ENCODE measurements at regions not wholly inside any gene's neighbourhood (a gene's known extent, or its start where the extent isn't known, plus 50 kb on each side); places are given as distances from the start of the nearest gene placed in this dataset.

DNA sequence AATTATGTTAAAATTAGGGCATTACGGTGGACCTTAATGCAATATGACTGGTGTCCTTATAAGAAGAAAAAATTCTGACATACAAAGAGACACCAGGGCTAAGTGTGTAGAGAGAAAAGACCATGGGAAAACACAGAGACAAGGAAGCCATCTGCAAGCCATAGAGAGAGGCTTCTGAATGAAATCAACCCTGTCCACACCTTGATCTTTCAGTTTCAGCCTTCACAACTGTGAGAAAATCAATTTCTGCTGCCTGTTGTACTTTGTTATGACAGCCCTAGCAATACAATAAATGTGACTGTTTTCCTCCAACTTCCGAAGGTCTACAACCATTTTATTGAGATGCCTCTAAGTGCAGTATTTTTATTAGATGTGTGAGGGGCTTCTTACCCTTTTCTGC, 1407.2 kb downstream of the MRPL39 start (continued):
- TF ChIP-seq, protein P1, sequence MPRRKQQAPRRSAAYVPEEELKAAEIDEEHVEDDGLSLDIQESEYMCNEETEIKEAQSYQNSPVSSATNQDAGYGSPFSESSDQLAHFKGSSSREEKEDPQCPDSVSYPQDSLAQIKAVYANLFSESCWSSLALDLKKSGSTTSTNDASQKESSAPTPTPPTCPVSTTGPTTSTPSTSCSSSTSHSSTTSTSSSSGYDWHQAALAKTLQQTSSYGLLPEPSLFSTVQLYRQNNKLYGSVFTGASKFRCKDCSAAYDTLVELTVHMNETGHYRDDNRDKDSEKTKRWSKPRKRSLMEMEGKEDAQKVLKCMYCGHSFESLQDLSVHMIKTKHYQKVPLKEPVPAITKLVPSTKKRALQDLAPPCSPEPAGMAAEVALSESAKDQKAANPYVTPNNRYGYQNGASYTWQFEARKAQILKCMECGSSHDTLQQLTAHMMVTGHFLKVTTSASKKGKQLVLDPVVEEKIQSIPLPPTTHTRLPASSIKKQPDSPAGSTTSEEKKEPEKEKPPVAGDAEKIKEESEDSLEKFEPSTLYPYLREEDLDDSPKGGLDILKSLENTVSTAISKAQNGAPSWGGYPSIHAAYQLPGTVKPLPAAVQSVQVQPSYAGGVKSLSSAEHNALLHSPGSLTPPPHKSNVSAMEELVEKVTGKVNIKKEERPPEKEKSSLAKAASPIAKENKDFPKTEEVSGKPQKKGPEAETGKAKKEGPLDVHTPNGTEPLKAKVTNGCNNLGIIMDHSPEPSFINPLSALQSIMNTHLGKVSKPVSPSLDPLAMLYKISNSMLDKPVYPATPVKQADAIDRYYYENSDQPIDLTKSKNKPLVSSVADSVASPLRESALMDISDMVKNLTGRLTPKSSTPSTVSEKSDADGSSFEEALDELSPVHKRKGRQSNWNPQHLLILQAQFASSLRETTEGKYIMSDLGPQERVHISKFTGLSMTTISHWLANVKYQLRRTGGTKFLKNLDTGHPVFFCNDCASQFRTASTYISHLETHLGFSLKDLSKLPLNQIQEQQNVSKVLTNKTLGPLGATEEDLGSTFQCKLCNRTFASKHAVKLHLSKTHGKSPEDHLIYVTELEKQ (tag by site-specific recombination; IDR thresholded peaks at IDR 0.05; ENCODE audit: borderline replicate concordance), result no peak

DNA sequence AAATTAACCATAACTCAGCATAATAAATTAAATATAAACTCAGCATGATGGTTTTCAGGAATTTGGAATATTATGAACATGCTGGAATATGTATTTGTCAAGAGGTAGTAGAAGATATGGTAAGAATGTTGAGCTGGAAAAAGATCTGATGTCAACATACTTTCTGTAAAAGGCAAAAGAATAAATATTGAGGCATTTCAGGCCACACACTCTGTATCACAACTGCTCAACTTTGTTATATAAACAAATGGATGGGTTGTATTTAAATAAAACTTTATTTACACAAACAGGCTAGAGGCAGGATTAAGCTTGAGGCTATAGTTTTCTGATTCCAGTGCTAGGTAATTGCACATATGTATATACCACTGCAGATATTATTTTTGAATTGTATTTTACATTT, 1409.4 kb downstream of the MRPL39 start:
- CTCF ChIA-PET, result no interaction called here
- no peak for TF ChIP-seq ZNF335 (tag by site-specific recombination; conservative IDR thresholded peaks at IDR 0.05)
- TF ChIP-seq ZNF169 (tag by site-specific recombination; IDR thresholded peaks at IDR 0.05), result no peak
- no peak for TF ChIP-seq ZNF76 (tag by site-specific recombination; IDR thresholded peaks at IDR 0.05; ENCODE audit: borderline replicate concordance, low read depth)
- TF ChIP-seq, protein P2, sequence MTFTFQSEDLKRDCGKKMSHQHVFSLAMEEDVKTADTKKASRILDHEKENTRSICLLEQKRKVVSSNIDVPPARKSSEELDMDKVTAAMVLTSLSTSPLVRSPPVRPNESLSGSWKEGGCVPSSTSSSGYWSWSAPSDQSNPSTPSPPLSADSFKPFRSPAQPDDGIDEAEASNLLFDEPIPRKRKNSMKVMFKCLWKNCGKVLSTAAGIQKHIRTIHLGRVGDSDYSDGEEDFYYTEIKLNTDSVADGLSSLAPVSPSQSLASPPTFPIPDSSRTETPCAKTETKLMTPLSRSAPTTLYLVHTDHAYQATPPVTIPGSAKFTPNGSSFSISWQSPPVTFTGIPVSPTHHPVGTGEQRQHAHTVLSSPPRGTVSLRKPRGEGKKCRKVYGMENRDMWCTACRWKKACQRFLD (tag by site-specific recombination; IDR thresholded peaks at IDR 0.05), result no peak
- no peak for TF ChIP-seq ZNF266 (tag by site-specific recombination; IDR thresholded peaks at IDR 0.05; ENCODE audit: low read depth)
- TF ChIP-seq, protein P3, sequence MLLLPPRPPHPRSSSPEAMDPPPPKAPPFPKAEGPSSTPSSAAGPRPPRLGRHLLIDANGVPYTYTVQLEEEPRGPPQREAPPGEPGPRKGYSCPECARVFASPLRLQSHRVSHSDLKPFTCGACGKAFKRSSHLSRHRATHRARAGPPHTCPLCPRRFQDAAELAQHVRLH (tag by site-specific recombination; IDR thresholded peaks at IDR 0.05), result no peak
- no peak for TF ChIP-seq REPIN1 (tag by site-specific recombination; IDR thresholded peaks at IDR 0.05; ENCODE audit: low read depth)
- TF ChIP-seq ZNF214 (tag by site-specific recombination; IDR thresholded peaks at IDR 0.05; ENCODE audit: borderline replicate concordance), result no peak
- TF ChIP-seq ZNF626 (tag by site-specific recombination; IDR thresholded peaks at IDR 0.05), result no peak
- no peak for TF ChIP-seq ZNF426 (tag by site-specific recombination; IDR thresholded peaks at IDR 0.05)
- TF ChIP-seq ZNF19 (tag by site-specific recombination; IDR thresholded peaks at IDR 0.05; ENCODE audit: low read depth), result no peak
- TF ChIP-seq ZNF785 (tag by site-specific recombination; IDR thresholded peaks at IDR 0.05), result no peak
- TF ChIP-seq ZNF433 (tag by site-specific recombination; IDR thresholded peaks at IDR 0.05; ENCODE audit: low read depth), result no peak
- TF ChIP-seq KLF7 (tag by site-specific recombination; IDR thresholded peaks at IDR 0.05; ENCODE audit: borderline replicate concordance), result no peak
- no peak for TF ChIP-seq ZNF510 (tag by site-specific recombination; IDR thresholded peaks at IDR 0.05; ENCODE audit: insufficient replicate concordance)
- TF ChIP-seq ZNF202 (tag by site-specific recombination; IDR thresholded peaks at IDR 0.05; ENCODE audit: borderline replicate concordance), result no peak
- POLR2A ChIA-PET, result no interaction called here
- no peaks in the 10 kb centered on the region for H3K36me3 ChIP-seq (ENCODE audit: control insufficient read depth in 2 of 2, insufficient read depth in 1 of 2, low read length in 2 of 2)
- H3K4me1 ChIP-seq (ENCODE audit: control insufficient read depth, insufficient read depth, low read length), result no peaks in the 10 kb centered on the region
- H3K9me3 ChIP-seq (ENCODE audit: control insufficient read depth, insufficient read depth, low read depth, low read length), result no peaks in the 10 kb centered on the region
- no peak overlapping the region for H3K27ac ChIP-seq (ENCODE audit: extremely low read depth, low read depth, low read length)
- H3K4me3 ChIP-seq (ENCODE audit: low read depth, low read length), result no peak overlapping the region

DNA sequence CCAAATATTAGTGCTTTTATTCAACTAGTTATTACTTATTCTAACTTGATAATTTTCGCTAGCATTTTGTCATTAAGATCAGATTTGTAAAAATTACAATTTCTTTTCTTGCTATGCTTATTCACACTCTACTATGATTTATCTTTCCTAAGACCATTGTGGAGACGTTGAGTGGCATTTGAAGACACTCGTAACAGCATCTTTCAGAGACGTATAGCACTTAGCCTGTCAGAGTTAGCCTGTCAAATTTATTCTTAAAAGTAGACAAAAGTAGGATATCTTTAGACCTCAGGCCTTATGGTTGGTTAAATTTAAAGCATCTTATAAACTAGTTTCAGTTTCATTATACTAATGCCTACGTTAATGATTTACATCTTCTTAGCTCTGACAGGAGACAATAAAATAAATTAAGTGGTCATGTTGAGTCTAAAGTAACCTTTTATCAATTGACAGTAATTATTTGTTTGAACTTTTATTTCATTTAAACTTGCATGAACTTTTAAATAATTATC, 1410.1 kb downstream of the MRPL39 start:
- ChIA-PET POLR2A (no interaction called here), CTCF (no interaction called here)
- Histone ChIP-seq H3K9me3 (ENCODE audit: control insufficient read depth, insufficient read depth, low read depth, low read length) (no peaks in the 10 kb centered on the region), H3K36me3 (ENCODE audit: control insufficient read depth in 2 of 2, insufficient read depth in 1 of 2, low read length in 2 of 2) (no peaks in the 10 kb centered on the region), H3K4me1 (ENCODE audit: control insufficient read depth, insufficient read depth, low read length) (no peaks in the 10 kb centered on the region), H3K27ac (ENCODE audit: extremely low read depth, low read depth, low read length) (no peak overlapping the region), H3K4me3 (ENCODE audit: low read depth, low read length) (no peak overlapping the region)
- TF ChIP-seq ZNF132 (tag by site-specific recombination; IDR thresholded peaks at IDR 0.05; ENCODE audit: borderline replicate concordance), result no peak
- TF ChIP-seq, protein P4, sequence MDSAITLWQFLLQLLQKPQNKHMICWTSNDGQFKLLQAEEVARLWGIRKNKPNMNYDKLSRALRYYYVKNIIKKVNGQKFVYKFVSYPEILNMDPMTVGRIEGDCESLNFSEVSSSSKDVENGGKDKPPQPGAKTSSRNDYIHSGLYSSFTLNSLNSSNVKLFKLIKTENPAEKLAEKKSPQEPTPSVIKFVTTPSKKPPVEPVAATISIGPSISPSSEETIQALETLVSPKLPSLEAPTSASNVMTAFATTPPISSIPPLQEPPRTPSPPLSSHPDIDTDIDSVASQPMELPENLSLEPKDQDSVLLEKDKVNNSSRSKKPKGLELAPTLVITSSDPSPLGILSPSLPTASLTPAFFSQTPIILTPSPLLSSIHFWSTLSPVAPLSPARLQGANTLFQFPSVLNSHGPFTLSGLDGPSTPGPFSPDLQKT (IDR thresholded peaks at IDR 0.05; ENCODE audit: borderline replicate concordance, low read depth, low read length), result no peak
- no peak for TF ChIP-seq ZNF701 (tag by site-specific recombination; IDR thresholded peaks at IDR 0.05)
- no peak for TF ChIP-seq ZNF571 (tag by site-specific recombination; IDR thresholded peaks at IDR 0.05)
- TF ChIP-seq ZNF560 (tag by site-specific recombination; IDR thresholded peaks at IDR 0.05; ENCODE audit: borderline replicate concordance), result no peak
- TF ChIP-seq, protein P5, sequence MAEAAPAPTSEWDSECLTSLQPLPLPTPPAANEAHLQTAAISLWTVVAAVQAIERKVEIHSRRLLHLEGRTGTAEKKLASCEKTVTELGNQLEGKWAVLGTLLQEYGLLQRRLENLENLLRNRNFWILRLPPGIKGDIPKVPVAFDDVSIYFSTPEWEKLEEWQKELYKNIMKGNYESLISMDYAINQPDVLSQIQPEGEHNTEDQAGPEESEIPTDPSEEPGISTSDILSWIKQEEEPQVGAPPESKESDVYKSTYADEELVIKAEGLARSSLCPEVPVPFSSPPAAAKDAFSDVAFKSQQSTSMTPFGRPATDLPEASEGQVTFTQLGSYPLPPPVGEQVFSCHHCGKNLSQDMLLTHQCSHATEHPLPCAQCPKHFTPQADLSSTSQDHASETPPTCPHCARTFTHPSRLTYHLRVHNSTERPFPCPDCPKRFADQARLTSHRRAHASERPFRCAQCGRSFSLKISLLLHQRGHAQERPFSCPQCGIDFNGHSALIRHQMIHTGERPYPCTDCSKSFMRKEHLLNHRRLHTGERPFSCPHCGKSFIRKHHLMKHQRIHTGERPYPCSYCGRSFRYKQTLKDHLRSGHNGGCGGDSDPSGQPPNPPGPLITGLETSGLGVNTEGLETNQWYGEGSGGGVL (tag by site-specific recombination; IDR thresholded peaks at IDR 0.05), result no peak
- no peak for TF ChIP-seq ZNF223 (tag by site-specific recombination; IDR thresholded peaks at IDR 0.05)
- no peak for TF ChIP-seq SALL2 (tag by site-specific recombination; IDR thresholded peaks at IDR 0.05; ENCODE audit: borderline replicate concordance)
- no peak for TF ChIP-seq ZNF16 (tag by site-specific recombination; IDR thresholded peaks at IDR 0.05; ENCODE audit: low read depth)

All from HEK293 (cell line).